HCT116 (cell line): ENCODE measurements at regions not wholly inside any gene's neighbourhood (a gene's known extent, or its start where the extent isn't known, plus 50 kb on each side); places are given as distances from the start of the nearest gene placed in this dataset.

ENCODE experiments used
- ATAC-seq: fragments of 200-7000 bp; cut with Tn5 transposase; 2 replicates; pipeline ENCODE4 v1.9.1; 2020; ENCODE audit warnings: mild to moderate bottlenecking, moderate library complexity
- BruUV-seq: library from RNA; stranded (reverse); fragments of 400-500 nt; replicated peaks from 2 replicates; lab custom pipeline; 2021; lab: Mats Ljungman, UMichigan
- CTCF ChIA-PET: fragments of 300-600 bp; sonication (Branson Sonifier 250); formaldehyde crosslinking; loops from one replicate; lab custom pipeline; 2021; ENCODE audit warnings: antibody characterized with exemption; lab: Charles Lee
- POLR2A ChIA-PET: fragments of 300-600, 350-600 bp; sonication (Branson Sonifier 250); formaldehyde crosslinking; loops from one replicate; lab custom pipeline; 2021; ENCODE audit warnings: antibody characterized with exemption; lab: Charles Lee
- RAD21 ChIA-PET, 2 experiments: fragments of 300-600 bp; sonication (Branson Sonifier 250); formaldehyde crosslinking; loops; one replicate each; lab custom pipeline; 2023; ENCODE audit warnings: low total read pairs in 2 of 2; ENCODE audit not compliant: uncharacterized antibody in 2 of 2, unreplicated experiment in 2 of 2, low non-redundant PET in 1 of 2; lab: Charles Lee
- DNase-seq: peaks from one replicate; pipeline ENCODE4 v3.0.0-alpha.2; 2010; ENCODE audit warnings: low read depth, low spot score
- H2AFZ ChIP-seq: fragments of 200-600 bp; shearing (Covaris generic), sonication (generic); 2 replicates; pipeline ENCODE4 v1.6.1; 2017; ENCODE audit warnings: low read depth, mixed run types, mixed read lengths, antibody characterized with exemption, low read length; ENCODE audit not compliant: poor library complexity, severe bottlenecking
- H3K27ac ChIP-seq: 2 replicates; pipeline ENCODE4 v1.5.1; 2012; ENCODE audit warnings: low read depth, low read length
- H3K27me3 ChIP-seq: fragments of 200-600 bp; sonication (generic); 2 replicates; pipeline ENCODE4 v1.6.1; 2016; ENCODE audit warnings: mixed run types, low read length, mixed read lengths; ENCODE audit not compliant: insufficient read depth
- H3K36me3 ChIP-seq, 2 experiments: fragments of 200-500 bp in 1 of 2; fragments of 200-600 bp in 1 of 2; sonication (Bioruptor generic) in 1 of 2; sonication (generic) in 1 of 2; 2 replicates each; pipeline versions ENCODE4 v1.5.1 to v1.6.1; 2014 to 2016; ENCODE audit warnings: low read length in 2 of 2, inconsistent platforms in 1 of 2, mixed read lengths in 1 of 2, mixed run types in 1 of 2; ENCODE audit not compliant: insufficient read depth in 2 of 2, control insufficient read depth in 1 of 2
- H3K4me1 ChIP-seq, 2 experiments: fragments of 200-600 bp in 1 of 2; sonication (generic) in 1 of 2; 2 replicates each; pipeline versions ENCODE4 v1.5.1 to v1.6.1; 2012 to 2017; ENCODE audit warnings: low read length in 2 of 2, inconsistent platforms in 1 of 2, mild to moderate bottlenecking in 1 of 2, mixed read lengths in 1 of 2, mixed run types in 1 of 2, moderate library complexity in 1 of 2; ENCODE audit not compliant: insufficient read depth in 2 of 2, control insufficient read depth in 1 of 2
- H3K4me2 ChIP-seq: fragments of 200-600 bp; sonication (generic); 2 replicates; pipeline ENCODE4 v1.6.1; 2017; ENCODE audit warnings: mixed run types, low read length, mixed read lengths
- H3K4me3 ChIP-seq, 2 experiments: fragments of 200-600 bp in 1 of 2; sonication (generic) in 1 of 2; replicated peaks in 1 of 2; 2 replicates each; pipeline ENCODE4 v1.5.1; 2011 to 2016; ENCODE audit warnings: low read length in 2 of 2, control low read depth in 1 of 2, low read depth in 1 of 2, mild to moderate bottlenecking in 1 of 2, mixed read lengths in 1 of 2, mixed run types in 1 of 2
- H3K79me2 ChIP-seq: fragments of 200-600 bp; sonication (generic); 2 replicates; pipeline ENCODE4 v1.6.1; 2017; ENCODE audit warnings: mild to moderate bottlenecking, mixed run types, low read length, moderate library complexity, mixed read lengths; ENCODE audit not compliant: insufficient read depth
- H3K9ac ChIP-seq: fragments of 200-600 bp; sonication (generic); 2 replicates; pipeline ENCODE4 v1.6.1; 2016; ENCODE audit warnings: low read length, mixed read lengths
- H3K9me2 ChIP-seq: fragments of 200-600 bp; sonication (generic), shearing (Covaris generic); 2 replicates; pipeline ENCODE4 v1.6.1; 2017; ENCODE audit warnings: mixed run types, mild to moderate bottlenecking, moderate library complexity; ENCODE audit not compliant: insufficient read depth
- H3K9me3 ChIP-seq, 2 experiments: fragments of 200-500 bp in 1 of 2; fragments of 200-600 bp in 1 of 2; sonication (Bioruptor generic) in 1 of 2; sonication (generic) in 1 of 2; 2 replicates each; pipeline ENCODE4 v1.6.1; 2014 to 2017; ENCODE audit warnings: low read length in 2 of 2, mixed read lengths in 2 of 2, inconsistent platforms in 1 of 2, low read depth in 1 of 2, mild to moderate bottlenecking in 1 of 2, mixed run types in 1 of 2, moderate library complexity in 1 of 2; ENCODE audit not compliant: control insufficient read depth in 1 of 2, insufficient read depth in 1 of 2
- H4K20me1 ChIP-seq: fragments of 200-600 bp; sonication (generic), shearing (Covaris generic); 2 replicates; pipeline ENCODE4 v1.6.1; 2017; ENCODE audit warnings: mixed run types, mild to moderate bottlenecking, moderate library complexity; ENCODE audit not compliant: insufficient read depth
- CBX3 ChIP-seq: IDR thresholded peaks from 2 replicates; pipeline ENCODE4 v1.6.1; 2012; ENCODE audit warnings: low read depth
- CEBPB ChIP-seq: IDR thresholded peaks from 2 replicates; pipeline ENCODE4 v1.6.1; 2012; ENCODE audit warnings: low read depth
- CTCF ChIP-seq, 3 experiments: fragments of 200-600 bp in 1 of 3; sonication (generic) in 1 of 3; IDR thresholded peaks in 2 of 3; conservative IDR thresholded peaks in 1 of 3; 2 replicates each; pipeline ENCODE4 v1.5.1; 2012 to 2017; ENCODE audit warnings: low read depth in 2 of 3, low read length in 2 of 3, antibody characterized with exemption in 1 of 3, borderline replicate concordance in 1 of 3, control low read depth in 1 of 3, mild to moderate bottlenecking in 1 of 3, mixed read lengths in 1 of 3, mixed run types in 1 of 3, moderate library complexity in 1 of 3; ENCODE audit not compliant: insufficient read depth in 1 of 3
- EZH2phosphoT487 ChIP-seq: fragments of 200-600 bp; IDR thresholded peaks from 2 replicates; pipeline ENCODE4 v1.6.1; 2018; ENCODE audit warnings: antibody characterized with exemption, borderline replicate concordance
- FOSL1 ChIP-seq: IDR thresholded peaks from 2 replicates; pipeline ENCODE4 v1.6.1; 2012; ENCODE audit warnings: low read depth
- MAX ChIP-seq: IDR thresholded peaks from 2 replicates; pipeline ENCODE4 v1.6.1; 2012
- RAD21 ChIP-seq: IDR thresholded peaks from 2 replicates; pipeline ENCODE4 v1.6.1; 2012; ENCODE audit warnings: low read depth, mild to moderate bottlenecking
- REST ChIP-seq: IDR thresholded peaks from 2 replicates; pipeline ENCODE4 v1.6.1; 2012; ENCODE audit warnings: low read depth
- ZFX ChIP-seq: fragments of 450-650 bp; IDR thresholded peaks from 2 replicates; pipeline ENCODE4 v1.6.1; 2017
- intact Hi-C: fragments of 100-400 bp; cut with micrococcal nuclease; formaldehyde crosslinking; loops from 2 replicates; pipeline ENCODE4 v1.10.0; 2022

GRCh38 chr15:31440754-31441311 is 114.2 kb downstream of the KLF13 start:
- Histone ChIP-seq H3K4me3 (no peak overlapping the region), H3K27ac (no peak overlapping the region), H3K9me2 (no peaks in the 10 kb centered on the region), H3K9me3 (no peaks in the 10 kb centered on the region), H3K36me3 (no peaks in the 10 kb centered on the region), H2AFZ (no peak overlapping the region), H3K79me2 (no peaks in the 10 kb centered on the region), H3K9ac (no peak overlapping the region), H3K27me3 (no peaks in the 10 kb centered on the region), H4K20me1 (no peaks in the 10 kb centered on the region), H3K4me1 (peaks cover 5 to 14% of the 10 kb centered on the region in 2 experiments), H3K4me2 (no peak overlapping the region)
- POLR2A ChIA-PET = no interaction called here
- BruUV-seq = no TSS peak
- no peak for TF ChIP-seq RAD21
- no peak for TF ChIP-seq REST
- no peak for TF ChIP-seq ZFX
- TF ChIP-seq CTCF (IDR thresholded peaks at IDR 0.05 in 2 of 3, conservative IDR thresholded peaks at IDR 0.05 in 1 of 3; ENCODE audit: borderline replicate concordance in 1 of 3, insufficient read depth in 1 of 3, low read depth in 2 of 3, low read length in 2 of 3) = no peak
- TF ChIP-seq FOSL1 = no peak
- TF ChIP-seq MAX = no peak
- no peak for TF ChIP-seq EZH2phosphoT487
- no peak for TF ChIP-seq CBX3
- TF ChIP-seq CEBPB = no peak
- CTCF ChIA-PET = interaction anchor here (0.7 to 3.6 kb wide), 2 partner anchors 47 to 466 kb away, joined by 3 to 35 read pairs; no protein-coding TSS in a partner anchor
- no peak for ATAC-seq
- intact Hi-C loops = loop anchor here (5.0 kb wide), 1 partner anchor 531 kb away; no protein-coding TSS in a partner anchor
- no peak for DNase-seq
- RAD21 ChIA-PET = interaction anchor here in 1 of 2 experiments (1.0 kb wide), 1 partner anchor 48 kb away, joined by 4 read pairs; no protein-coding TSS in a partner anchor
